HG03196 (cell line): ENCODE measurements at regions not wholly inside any gene's neighbourhood (a gene's known extent, or its start where the extent isn't known, plus 50 kb on each side); places are given as distances from the start of the nearest gene placed in this dataset.

ENCODE experiments used
- ATAC-seq: cut with Tn5 transposase; IDR thresholded peaks from one replicate; pipeline ENCODE4 v1.9.1; 2021; ENCODE audit not compliant: unreplicated experiment

DNA sequence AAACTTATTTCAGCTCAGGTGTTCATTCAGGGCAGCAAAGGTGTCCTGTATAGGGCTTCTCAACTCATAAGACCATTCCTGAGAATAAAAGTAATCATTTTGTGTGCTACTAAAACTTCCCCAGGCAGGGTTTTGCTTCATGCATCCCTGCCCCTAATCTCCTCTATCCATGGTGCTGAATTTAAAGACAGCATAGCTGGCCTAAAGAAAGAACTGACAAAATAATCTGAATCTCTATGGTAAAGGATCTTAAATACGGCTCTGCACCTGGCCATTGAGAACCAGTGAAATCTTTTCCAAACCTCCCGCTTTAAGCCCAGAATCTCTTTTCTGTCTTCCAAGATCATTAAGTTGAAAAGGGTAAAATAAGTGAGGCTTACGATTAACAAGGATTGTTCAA lies 292.1 kb upstream of the KLHL29 start:
- ATAC-seq = no peak

DNA sequence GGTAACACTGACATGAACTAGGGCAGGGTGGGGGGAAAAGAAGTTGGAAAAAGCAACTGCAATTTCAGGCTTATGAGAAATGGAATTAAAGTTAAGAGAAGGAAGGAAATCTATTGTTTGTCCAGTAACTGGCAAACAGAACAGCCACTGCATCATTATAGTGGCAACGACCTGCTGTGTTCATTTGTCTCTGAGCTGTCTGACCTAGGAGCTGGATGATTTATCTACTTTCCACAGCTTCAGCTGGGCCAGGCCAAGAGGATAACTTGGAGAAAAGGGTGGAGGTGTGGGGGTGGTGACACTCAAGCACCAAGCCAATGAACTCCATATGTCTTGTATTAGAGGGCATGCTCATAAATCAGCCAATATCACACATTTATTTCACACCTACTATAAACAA lies 291.5 kb upstream of the KLHL29 start:
- ATAC-seq = no peak

DNA sequence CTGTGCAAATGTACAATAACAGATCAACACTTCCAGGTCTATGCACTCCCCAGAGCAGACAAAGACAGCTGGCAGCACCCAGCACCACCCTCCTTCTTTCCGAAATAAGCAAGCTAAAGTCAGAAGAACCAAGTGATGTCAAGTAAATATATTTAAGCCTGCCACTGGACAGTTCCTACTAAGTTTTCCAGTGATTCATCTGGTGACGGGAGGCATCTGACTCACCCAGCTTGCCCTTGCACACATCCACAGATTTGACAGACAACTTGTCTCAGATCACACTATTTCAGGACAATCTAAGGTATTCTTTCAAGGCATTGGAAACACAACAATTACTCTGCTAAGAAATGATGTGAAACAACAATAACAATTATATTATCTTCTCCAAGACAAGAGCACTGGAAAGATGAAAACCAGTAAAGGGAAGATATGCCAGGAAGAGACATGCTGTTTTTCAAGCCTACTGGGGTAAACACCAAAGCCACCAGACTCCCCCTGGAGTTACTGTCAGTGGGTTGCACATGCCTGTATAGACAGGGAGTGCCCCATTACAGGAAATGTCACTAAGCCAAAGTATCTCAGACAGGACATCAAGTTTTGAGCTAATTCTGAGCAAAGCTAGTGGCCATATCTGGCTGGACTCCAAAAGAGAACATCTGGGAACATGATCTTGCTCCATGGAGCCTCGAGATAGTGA lies 287.9 kb upstream of the KLHL29 start:
- ATAC-seq = no peak

DNA sequence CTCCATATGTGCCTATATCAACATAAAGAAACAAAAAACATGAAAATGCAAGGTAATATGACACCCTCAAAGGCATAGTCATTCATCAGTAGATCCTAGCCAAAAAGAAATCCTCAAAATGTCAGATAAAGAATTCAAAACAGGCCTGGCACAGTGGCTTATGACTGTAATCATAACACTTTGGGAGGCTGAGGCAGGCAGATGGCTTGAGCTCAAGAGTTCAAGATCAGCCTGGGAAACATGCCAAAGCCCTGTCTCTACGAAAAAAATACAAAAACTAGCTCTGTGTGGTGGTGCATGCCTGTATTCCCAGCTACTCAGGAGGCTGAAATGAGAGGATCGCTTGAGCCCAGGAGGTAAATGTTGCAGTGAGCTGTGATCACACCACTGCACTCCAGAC lies 284.6 kb upstream of the KLHL29 start:
- no peak for ATAC-seq

DNA sequence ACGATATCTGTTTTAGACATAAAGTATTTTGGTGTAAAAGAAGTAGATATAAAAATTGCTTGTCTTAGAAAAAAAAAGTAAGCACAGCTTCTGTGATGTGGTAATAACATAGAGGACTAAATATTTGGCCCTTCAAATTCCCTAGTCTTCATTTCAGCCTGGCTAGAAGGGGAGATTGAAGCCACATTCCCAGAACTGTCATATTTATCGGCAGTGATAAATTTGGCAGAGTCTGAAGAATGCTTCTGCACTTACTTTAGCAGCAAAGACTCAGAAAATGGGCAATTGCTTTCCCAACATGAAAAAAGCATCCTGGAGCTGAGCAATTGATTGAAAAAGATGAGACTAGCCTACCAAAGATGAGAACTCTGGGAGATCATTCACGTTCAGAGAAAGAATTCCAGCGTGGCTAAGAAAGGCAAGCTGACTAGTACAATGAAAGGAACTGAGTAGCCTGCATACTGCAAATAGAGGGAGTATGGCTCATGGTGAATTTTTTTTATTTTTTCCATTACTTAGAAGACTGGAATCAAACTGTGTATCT lies 278.7 kb upstream of the KLHL29 start:
- ATAC-seq = no peak

DNA sequence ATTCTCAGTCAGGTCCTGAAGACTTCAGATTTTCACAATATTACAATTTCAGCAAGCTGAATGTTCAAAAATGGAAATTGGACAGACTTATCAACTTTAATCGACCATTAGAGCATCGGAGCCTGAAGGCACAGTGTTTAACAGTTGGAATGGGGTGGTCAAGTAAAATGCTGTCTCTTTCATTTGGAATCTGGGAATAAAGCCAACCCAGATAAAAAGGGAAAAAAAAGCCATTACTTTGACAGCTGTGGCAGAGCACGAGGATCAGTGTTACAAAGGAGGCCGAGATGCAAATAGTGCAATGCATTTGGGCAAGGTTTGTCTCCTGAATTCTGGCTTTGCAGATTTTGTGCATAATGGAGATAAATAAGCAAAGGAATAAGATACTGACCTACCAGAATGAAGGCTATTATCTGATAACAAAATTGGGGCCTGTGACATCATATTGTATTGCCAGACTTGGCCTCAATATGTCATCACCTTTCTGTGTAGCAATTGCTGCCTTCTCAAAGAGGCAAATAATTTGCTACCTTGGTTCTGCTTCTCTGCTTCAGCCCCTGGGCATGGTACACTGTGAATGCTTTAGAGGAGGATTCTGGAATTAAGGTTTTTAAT lies 277.5 kb upstream of the KLHL29 start:
- ATAC-seq = no peak

DNA sequence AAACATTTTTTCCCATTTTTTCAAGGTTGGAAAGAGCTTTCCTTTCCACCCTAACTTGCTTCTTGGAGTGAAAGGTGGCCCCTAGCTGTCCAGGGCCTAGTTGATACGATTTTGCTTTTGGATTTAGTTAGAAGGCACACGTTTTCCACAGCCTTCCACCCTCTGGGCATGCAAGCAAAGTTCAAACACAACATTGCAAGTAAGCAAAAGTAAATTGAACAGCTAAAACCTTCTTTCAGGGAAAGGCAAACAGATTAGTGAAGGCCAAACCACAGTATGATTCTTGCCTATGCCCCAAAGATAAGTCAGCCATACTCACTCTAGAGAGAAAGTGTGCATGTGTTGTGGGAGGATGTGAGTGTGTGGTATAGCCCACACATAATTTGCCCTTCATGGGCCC lies 273.7 kb upstream of the KLHL29 start:
- ATAC-seq = no peak

DNA sequence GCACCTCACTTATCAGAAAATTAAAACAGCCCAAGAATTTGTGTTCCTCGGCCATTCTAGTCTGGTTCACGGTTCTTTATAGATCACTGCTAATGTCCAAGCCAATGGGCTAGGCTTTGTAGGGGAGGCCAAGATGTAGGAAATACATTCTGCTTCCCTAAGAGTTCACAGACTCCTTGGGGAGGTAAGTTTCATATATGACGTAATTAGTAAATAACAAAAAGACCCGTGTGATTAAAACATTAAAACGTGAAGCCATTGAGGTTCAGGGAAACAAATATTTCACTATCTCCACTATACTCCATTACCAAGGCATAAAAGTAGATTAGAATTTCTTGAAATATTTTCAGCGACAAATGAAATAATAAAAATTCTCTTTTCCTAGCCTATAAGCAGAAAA lies 272.5 kb upstream of the KLHL29 start:
- ATAC-seq = no peak

DNA sequence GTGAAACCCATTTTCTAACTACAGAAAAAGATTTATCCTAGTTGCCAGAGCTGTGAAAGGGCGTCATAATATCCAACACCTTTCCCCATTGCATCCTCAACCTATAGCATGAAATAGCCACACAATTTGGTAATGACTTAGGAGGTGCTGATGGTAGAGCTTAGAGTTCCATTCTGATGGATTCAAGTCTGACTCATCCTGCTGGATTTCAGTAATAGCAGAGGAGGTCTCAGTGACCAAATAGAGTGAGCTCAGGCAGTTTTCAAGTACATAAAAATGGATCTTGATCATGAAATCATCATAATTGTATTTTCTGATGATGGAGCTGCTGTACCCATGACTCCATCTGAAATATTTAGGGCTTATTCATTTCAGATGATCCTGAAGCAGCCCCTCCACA lies 270.7 kb upstream of the KLHL29 start:
- ATAC-seq = no peak

DNA sequence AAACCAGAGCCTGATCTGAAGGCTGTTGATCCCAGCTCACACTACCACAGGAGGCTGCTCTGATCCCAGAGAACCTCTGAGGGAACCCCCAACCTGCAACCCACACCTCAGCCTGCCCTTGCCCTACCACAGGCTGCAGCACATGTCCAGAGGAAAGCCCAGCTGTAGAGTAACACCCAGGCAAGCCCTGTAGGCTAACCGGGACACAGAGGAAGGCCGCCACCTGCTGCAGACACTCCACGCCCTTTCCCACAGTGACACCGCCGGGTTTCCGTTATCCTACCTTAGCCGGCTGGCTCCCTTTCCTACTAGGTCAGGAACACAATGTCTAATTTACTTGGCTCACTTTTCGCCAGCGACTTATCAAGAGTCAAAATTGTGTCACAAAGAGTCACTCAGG lies 266.7 kb upstream of the KLHL29 start:
- no peak for ATAC-seq

DNA sequence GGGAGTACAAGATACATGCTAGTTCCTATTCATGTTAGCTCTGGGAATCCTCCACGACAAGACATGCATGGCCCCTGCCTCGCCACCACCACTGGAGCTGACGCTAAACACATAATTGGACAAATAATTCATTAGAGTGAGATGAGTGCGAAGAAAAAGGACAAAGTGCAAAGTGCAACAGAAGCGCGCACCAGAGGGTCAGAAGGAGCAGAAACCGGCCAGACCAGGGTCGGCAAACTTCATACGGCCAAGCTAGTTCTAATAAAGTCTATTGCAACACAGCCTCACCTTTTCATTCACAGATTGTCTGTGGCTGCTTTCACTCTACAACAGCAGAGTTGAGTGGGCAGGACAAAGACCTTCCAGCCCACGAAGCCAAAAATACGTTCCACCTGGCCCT lies 266.1 kb upstream of the KLHL29 start:
- no peak for ATAC-seq

DNA sequence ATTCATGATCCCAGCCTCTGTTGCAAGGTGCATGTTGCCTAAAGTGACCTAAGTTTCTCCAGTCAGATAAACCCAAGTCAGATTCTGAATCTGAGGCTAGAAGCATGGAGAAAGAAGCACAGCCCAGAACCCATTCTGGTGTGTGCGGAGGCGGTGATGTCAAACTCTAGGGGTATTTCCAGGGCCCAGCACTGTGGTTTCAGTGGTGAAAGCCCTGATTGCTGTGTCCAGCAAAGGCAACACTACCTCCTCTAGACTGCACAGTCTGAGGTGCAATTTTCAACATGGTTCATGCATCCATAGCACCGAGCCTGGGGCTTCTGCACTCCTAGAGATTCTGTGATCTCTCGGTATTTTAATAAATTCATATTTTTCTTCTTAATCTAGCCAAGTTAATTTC lies 264.8 kb upstream of the KLHL29 start:
- ATAC-seq = no peak

DNA sequence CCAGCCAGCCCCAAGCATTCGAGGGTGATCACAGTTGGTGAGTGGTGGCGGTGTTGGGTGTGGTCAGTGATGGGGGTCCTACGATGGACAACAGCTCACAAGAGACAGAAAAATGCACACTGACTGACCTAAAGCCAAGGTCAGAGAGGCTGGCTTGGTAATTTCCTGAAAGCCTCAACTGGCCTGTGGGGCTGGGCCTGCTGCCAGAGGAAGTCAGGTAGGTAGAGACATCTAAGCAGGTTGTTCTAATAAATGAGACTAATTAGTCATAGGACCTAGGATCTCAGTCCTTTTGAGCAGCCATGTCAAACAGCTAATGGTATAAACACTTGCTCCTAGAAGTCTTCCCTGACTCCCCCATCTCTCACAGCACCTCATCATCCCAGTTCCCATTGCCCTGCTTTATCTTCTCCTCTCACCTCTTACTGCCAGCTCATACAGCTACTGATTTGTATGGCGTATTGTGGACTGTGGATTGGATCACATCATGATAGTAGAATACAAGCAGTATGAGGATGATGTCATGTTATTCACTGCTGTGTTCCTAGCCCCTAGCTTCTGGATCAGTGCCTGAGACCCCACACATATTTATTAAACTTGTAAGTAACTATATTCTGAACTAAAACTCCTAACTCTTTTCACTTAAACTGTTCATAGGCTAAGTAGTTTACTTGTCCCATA lies 262.9 kb upstream of the KLHL29 start:
- ATAC-seq = no peak

DNA sequence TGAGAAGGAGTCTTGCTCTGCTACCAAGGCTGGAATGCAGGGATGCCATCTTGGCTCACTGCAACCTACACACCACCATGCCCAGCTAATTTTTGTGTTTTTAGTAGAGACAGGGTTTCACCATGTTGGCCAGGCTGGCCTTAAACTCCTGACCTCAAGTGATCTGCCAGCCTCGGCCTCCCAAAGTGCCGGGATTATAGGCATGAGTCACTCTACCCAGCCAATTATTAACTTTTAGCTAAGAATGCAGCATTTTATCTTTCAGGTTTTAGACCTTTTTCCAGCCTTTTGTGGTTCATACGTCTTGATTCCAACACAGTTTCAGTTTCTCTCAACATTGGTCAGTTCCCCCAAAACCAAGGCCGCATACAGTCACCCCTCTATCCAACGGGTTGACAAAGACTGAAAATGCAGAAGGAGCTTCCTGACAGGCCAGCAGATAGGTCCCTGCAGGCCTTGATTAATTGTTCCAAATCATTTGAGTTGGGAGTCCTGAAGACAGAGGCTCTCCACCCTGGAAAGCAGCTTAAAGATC lies 262.2 kb upstream of the KLHL29 start:
- no peak for ATAC-seq

DNA sequence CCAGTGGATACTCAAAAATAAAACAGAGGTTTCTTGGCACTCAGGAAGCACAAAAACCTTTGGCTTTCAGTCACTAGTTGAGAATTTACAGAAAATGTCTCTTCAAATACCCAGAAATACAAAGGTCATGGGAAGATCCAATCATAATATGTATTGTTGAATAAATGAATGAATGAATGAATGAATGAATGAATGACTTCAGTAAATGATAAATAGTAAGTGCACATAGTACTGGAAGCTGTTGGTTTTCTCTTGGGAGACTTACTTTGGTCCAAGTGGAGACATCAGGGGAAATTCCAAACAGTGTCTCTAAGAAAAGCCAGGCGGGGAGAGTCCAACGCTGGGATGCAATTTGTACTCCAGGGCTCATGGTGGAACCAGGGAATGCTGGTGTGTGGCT lies 261.3 kb upstream of the KLHL29 start:
- ATAC-seq = no peak

DNA sequence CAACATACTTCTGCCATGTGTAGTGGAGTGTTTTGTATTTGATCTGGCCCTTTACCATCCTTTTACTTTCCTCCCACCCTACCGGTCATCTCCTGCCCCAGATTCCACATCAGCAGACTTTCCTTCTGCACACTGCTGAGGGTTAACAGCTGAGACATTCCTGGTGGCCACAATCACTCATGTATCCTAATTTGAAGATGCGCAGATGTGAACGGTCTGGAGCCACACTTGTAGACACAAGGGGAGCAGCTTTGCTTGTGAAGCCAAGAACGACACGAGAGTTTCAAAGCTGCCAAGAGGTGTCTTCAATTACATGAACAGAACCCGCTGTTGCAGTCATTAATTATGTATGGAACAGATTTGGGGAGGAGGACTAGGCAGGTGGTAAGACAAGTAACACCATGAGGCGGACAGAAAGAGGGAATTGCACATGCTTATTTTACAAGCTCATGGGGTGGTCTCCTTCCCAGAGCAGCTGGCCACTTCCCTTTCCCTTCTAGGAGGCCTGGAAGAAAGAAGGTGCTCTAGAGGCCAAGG lies 260.7 kb upstream of the KLHL29 start:
- no peak for ATAC-seq

DNA sequence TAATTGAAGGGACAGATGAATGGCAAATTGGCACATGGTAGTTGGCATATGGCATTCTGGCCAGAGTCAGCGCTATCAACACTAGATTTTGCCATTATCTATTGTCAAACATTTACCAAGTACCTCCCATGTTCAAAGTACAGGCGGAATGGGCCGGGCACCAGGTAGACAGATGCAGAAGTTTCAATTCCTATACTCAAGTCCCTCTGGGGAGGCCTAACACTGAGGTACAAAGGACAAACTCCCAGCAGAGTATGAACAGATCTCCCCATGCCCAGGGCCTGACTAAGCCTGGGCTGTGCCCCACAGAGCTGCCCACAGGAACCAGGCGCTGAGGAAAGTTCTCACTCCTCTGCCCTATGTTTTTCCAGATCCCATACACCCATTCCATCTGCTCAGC lies 257.5 kb upstream of the KLHL29 start:
- no peak for ATAC-seq

DNA sequence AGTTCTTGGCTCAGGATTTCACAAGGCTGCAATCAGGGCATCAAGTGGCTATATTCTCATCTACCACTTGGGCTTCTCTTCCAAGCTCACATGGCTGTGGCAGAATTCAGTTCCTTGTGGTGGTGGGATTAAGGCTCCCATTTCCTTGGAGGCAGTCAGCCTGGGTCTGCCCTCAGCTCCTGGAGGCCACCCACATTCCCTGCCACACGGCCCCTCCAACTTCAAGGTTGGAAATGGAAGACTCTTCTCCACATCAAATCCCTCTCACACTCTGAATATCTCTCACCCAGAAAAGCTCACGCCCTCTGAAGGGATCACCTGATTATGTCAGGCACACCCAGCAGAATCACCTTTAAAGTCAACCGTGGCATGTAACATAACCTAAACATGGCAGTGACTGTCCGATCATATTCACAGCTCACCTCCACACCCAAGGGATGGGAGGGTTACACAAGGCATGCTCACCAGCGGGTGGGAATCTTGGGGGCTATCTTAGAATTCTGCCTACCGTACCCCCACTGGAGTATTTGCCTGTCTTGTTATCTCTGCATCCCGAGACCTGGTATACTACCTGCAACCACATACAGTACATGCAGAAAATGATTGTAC lies 256.2 kb upstream of the KLHL29 start:
- ATAC-seq = no peak

DNA sequence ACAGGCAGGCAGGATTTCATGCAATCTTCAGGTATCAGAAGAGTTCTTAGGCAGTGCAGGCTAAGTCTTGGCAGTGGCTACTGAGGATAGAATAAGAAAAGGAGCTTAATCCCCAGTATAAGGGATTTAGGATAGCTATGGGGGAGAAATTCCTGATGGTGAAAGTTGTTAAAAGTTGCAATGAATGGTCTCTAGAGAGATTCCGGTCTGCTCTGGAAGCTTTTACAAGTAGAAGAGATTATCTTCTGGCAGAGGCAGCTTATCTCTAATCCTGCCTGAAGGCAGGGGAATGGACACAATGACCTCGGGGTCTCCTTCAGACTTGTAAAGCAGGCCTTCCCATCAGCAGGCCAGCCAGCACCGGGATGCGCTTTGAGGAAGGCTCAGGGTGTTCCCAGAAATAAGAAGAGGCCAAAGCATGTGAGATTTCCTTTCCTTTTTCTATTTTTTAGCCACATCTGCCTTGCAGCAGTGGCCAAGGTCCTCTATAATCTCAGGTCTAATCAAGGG lies 253.9 kb upstream of the KLHL29 start:
- no peak for ATAC-seq

DNA sequence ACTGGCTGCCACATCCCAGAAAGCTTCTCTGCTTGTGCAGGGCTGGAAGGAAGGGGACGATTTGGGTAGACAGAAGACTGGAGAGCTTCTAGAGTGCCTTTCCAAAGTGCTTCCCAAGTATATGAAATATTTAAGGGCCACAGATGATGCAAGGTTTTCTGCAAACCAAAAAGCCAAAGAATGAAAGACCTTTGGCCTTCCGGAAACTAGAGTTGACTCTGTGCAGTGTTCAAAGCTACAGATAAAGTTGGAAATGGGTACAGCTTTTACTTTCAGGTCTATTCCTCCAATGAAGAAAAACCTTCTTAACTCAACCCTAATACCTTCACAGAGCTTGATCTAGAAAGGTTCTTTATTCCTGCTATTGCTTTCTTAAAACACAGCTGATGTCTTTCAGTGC lies 253.0 kb upstream of the KLHL29 start:
- no peak for ATAC-seq
